H1 (cell line): ENCODE measurements at regions not wholly inside any gene's neighbourhood (a gene's known extent, or its start where the extent isn't known, plus 50 kb on each side); places are given as distances from the start of the nearest gene placed in this dataset.

Source experiments
- CTCF ChIA-PET: fragments of 300-600 bp; sonication (Branson Sonifier 250); formaldehyde crosslinking; loops from one replicate; lab custom pipeline; 2021; ENCODE audit not compliant: partially characterized antibody; lab: Charles Lee
- POLR2A ChIA-PET: fragments of 300-600 bp; sonication (Branson Sonifier 250); formaldehyde crosslinking; loops from one replicate; lab custom pipeline; 2021; ENCODE audit warnings: inconsistent platforms; ENCODE audit not compliant: partially characterized antibody; lab: Charles Lee
- DNase-seq, 2 experiments: peaks; one replicate each; pipeline versions ENCODE4 v3.0.0 to v3.0.0-alpha.2; 2010 to 2022; ENCODE audit warnings: low spot score in 2 of 2, low read depth in 1 of 2, mixed read lengths in 1 of 2
- FAIRE-seq: peaks from 2 replicates; lab custom pipeline; 2011; peaks lifted over from hg19 to GRCh38; lab: Jason Lieb, UNC
- H2AFZ ChIP-seq: 2 replicates; pipeline ENCODE4 v1.8.1; 2012; ENCODE audit warnings: low read length, inconsistent platforms
- H2AK5ac ChIP-seq: 2 replicates; pipeline ENCODE4 v1.6.1; 2013; ENCODE audit warnings: low read depth, low read length
- H2BK120ac ChIP-seq: replicated peaks from 2 replicates; pipeline ENCODE3; 2013; ENCODE audit warnings: low read depth, low read length, inconsistent platforms
- H2BK12ac ChIP-seq: 2 replicates; pipeline ENCODE4 v1.6.1; 2013; ENCODE audit warnings: low read depth, low read length
- H2BK15ac ChIP-seq: 2 replicates; pipeline ENCODE4 v1.6.1; 2013; ENCODE audit warnings: low read length
- H2BK20ac ChIP-seq: 2 replicates; pipeline ENCODE4 v1.6.1; 2013; ENCODE audit warnings: low read length
- H2BK5ac ChIP-seq: 2 replicates; pipeline ENCODE4 v1.6.1; 2013; ENCODE audit warnings: low read depth, low read length
- H3K14ac ChIP-seq: 2 replicates; pipeline ENCODE4 v1.6.1; 2013; ENCODE audit warnings: inconsistent platforms; ENCODE audit not compliant: insufficient read length
- H3K18ac ChIP-seq: 2 replicates; pipeline ENCODE4 v1.6.1; 2013; ENCODE audit warnings: low read length; ENCODE audit errors: extremely low read depth
- H3K23ac ChIP-seq: 2 replicates; pipeline ENCODE4 v1.6.1; 2013; ENCODE audit warnings: inconsistent platforms; ENCODE audit not compliant: insufficient read length
- H3K23me2 ChIP-seq: 2 replicates; pipeline ENCODE4 v1.6.1; 2013; ENCODE audit warnings: low read depth, low read length
- H3K27ac ChIP-seq: 2 replicates; pipeline ENCODE4 v1.6.1; 2011; ENCODE audit warnings: low read depth, low read length, inconsistent platforms
- H3K27me3 ChIP-seq, 4 experiments: replicated peaks in 1 of 4; 1 replicate in 1 of 4; 2 replicates in 3 of 4; pipeline versions ENCODE4 v1.6.1 to v1.8.1; 2011 to 2013; ENCODE audit warnings: low read length in 3 of 4, mild to moderate bottlenecking in 3 of 4, inconsistent platforms in 2 of 4, mixed read lengths in 2 of 4, moderate library complexity in 1 of 4; ENCODE audit not compliant: control insufficient read depth in 3 of 4, insufficient read depth in 3 of 4; ENCODE audit errors: extremely low read depth in 1 of 4
- H3K36me3 ChIP-seq, 4 experiments: 2 replicates each; pipeline versions ENCODE4 v1.6.1 to v1.8.1; 2011 to 2013; ENCODE audit warnings: mild to moderate bottlenecking in 4 of 4, low read length in 3 of 4, moderate library complexity in 2 of 4, control low read depth in 1 of 4, inconsistent platforms in 1 of 4; ENCODE audit not compliant: insufficient read depth in 4 of 4, control insufficient read depth in 2 of 4
- H3K4ac ChIP-seq: replicated peaks from 2 replicates; pipeline ENCODE3; 2013; ENCODE audit warnings: low read length, low read depth, mixed read lengths, inconsistent platforms; ENCODE audit not compliant: insufficient read length
- H3K4me1 ChIP-seq, 4 experiments: replicated peaks in 1 of 4; 1 replicate in 1 of 4; 2 replicates in 3 of 4; pipeline versions ENCODE4 v1.6.1 to v1.8.1; 2011 to 2013; ENCODE audit warnings: low read length in 3 of 4, inconsistent platforms in 2 of 4, mixed read lengths in 1 of 4; ENCODE audit not compliant: insufficient read depth in 4 of 4, control insufficient read depth in 3 of 4
- H3K4me2 ChIP-seq, 2 experiments: 2 replicates each; pipeline versions ENCODE4 v1.6.1 to v1.8.1; 2011 to 2013; ENCODE audit warnings: low read depth in 2 of 2, low read length in 2 of 2, control low read depth in 1 of 2, inconsistent platforms in 1 of 2, mild to moderate bottlenecking in 1 of 2; ENCODE audit not compliant: insufficient read depth in 1 of 2
- H3K4me3 ChIP-seq, 4 experiments: fragments of 200-600, 300-600 bp in 1 of 4; sonication (generic), shearing (Covaris generic), sonication (Bioruptor Twin) in 1 of 4; 2 replicates each; pipeline versions ENCODE4 v1.5.1 to v1.8.1; 2011 to 2016; ENCODE audit warnings: low read length in 4 of 4, low read depth in 3 of 4, control low read depth in 2 of 4, inconsistent platforms in 2 of 4, mild to moderate bottlenecking in 2 of 4, mixed read lengths in 1 of 4, moderate library complexity in 1 of 4; ENCODE audit not compliant: insufficient read depth in 2 of 4; ENCODE audit errors: extremely low read depth in 1 of 4
- H3K56ac ChIP-seq: replicated peaks from 2 replicates; pipeline ENCODE3; 2013; ENCODE audit warnings: low read depth, mild to moderate bottlenecking, mixed read lengths, low read length, inconsistent platforms; ENCODE audit not compliant: insufficient read length
- H3K79me1 ChIP-seq: 2 replicates; pipeline ENCODE4 v1.6.1; 2013; ENCODE audit warnings: low read depth, low read length, control low read depth
- H3K79me2 ChIP-seq, 2 experiments: 2 replicates each; pipeline versions ENCODE4 v1.6.1 to v1.8.1; 2012 to 2013; ENCODE audit warnings: low read length in 2 of 2, mild to moderate bottlenecking in 2 of 2, inconsistent platforms in 1 of 2; ENCODE audit not compliant: insufficient read depth in 2 of 2, control insufficient read depth in 1 of 2
- H3K9ac ChIP-seq, 4 experiments: replicated peaks in 1 of 4; 1 replicate in 1 of 4; 2 replicates in 3 of 4; pipeline versions ENCODE4 v1.6.1 to v1.8.1; 2011 to 2013; ENCODE audit warnings: low read depth in 3 of 4, low read length in 3 of 4, control low read depth in 2 of 4, mild to moderate bottlenecking in 2 of 4, moderate library complexity in 2 of 4, inconsistent platforms in 1 of 4; ENCODE audit errors: extremely low read depth in 1 of 4
- H3K9me3 ChIP-seq, 2 experiments: 2 replicates each; pipeline versions ENCODE4 v1.6.1 to v1.8.1; 2012 to 2013; ENCODE audit warnings: mild to moderate bottlenecking in 2 of 2, moderate library complexity in 2 of 2, control low read depth in 1 of 2, inconsistent platforms in 1 of 2, low read depth in 1 of 2, low read length in 1 of 2, mixed read lengths in 1 of 2; ENCODE audit not compliant: insufficient read depth in 2 of 2
- H4K20me1 ChIP-seq, 2 experiments: replicated peaks in 1 of 2; 2 replicates each; pipeline versions ENCODE3 to v1.8.1; 2011 to 2013; ENCODE audit warnings: inconsistent platforms in 2 of 2, low read length in 2 of 2, mild to moderate bottlenecking in 1 of 2; ENCODE audit not compliant: insufficient read depth in 2 of 2, control insufficient read depth in 1 of 2
- H4K5ac ChIP-seq: 2 replicates; pipeline ENCODE4 v1.6.1; 2013; ENCODE audit warnings: low read length, low read depth, mixed read lengths, inconsistent platforms; ENCODE audit not compliant: insufficient read length
- H4K8ac ChIP-seq: 2 replicates; pipeline ENCODE4 v1.8.0; 2013; ENCODE audit warnings: mild to moderate bottlenecking, moderate library complexity, low read length, inconsistent platforms; ENCODE audit not compliant: insufficient read depth; ENCODE audit errors: extremely low read depth
- H4K91ac ChIP-seq: replicated peaks from 2 replicates; pipeline ENCODE3; 2013; ENCODE audit warnings: low read length, mixed read lengths, inconsistent platforms; ENCODE audit not compliant: insufficient read length
- ASH2L ChIP-seq: fragments of 200-600, 300-600 bp; sonication (generic); IDR thresholded peaks from one replicate; pipeline ENCODE4 v1.7.1; 2017; ENCODE audit warnings: low read length
- EP300 ChIP-seq, 2 experiments: IDR thresholded peaks; 1 replicate in 1 of 2; 2 replicates in 1 of 2; pipeline ENCODE4 v1.6.1; 2011 to 2012; ENCODE audit warnings: low read depth in 2 of 2, low read length in 2 of 2, mild to moderate bottlenecking in 2 of 2, borderline replicate concordance in 1 of 2, inconsistent platforms in 1 of 2, moderate library complexity in 1 of 2
- HDAC2 ChIP-seq, 2 experiments: fragments of 300-600 bp in 1 of 2; sonication (generic) in 1 of 2; IDR thresholded peaks; 2 replicates each; pipeline ENCODE4 v1.6.1; 2011 to 2012; ENCODE audit warnings: low read depth in 2 of 2, low read length in 2 of 2, mild to moderate bottlenecking in 2 of 2, moderate library complexity in 2 of 2, borderline replicate concordance in 1 of 2, inconsistent platforms in 1 of 2
- KDM4A ChIP-seq: IDR thresholded peaks from one replicate; pipeline ENCODE4 v1.7.1; 2012; ENCODE audit warnings: low read depth, mild to moderate bottlenecking, moderate library complexity, low read length, inconsistent platforms; ENCODE audit not compliant: severe bottlenecking
- POLR2AphosphoS5 ChIP-seq: IDR thresholded peaks from 2 replicates; pipeline ENCODE4 v1.6.1; 2011; ENCODE audit warnings: low read depth, low read length
- RFX5 ChIP-seq: IDR thresholded peaks from 2 replicates; pipeline ENCODE4 v1.6.1; 2011; ENCODE audit warnings: low read depth, low read length, improper control_type of control experiment, borderline replicate concordance
- RXRA ChIP-seq: IDR thresholded peaks from 2 replicates; pipeline ENCODE4 v1.6.1; 2011; ENCODE audit warnings: low read depth, mild to moderate bottlenecking, low read length, moderate library complexity; ENCODE audit not compliant: insufficient read depth
- WGBS, 2 experiments: shearing (Covaris generic) in 1 of 2; methylation state at CpG; one replicate each; pipeline versions ENCODE4 v1.1.6 to v1.1.7; 2013 to 2015; ENCODE audit warnings: low lambda C conversion rate in 2 of 2, mixed read lengths in 2 of 2, inconsistent platforms in 1 of 2, low coverage in 1 of 2, missing lambda C conversion rate in 1 of 2; ENCODE audit not compliant: insufficient replicate concordance in 2 of 2, insufficient coverage in 1 of 2, insufficient read length in 1 of 2; ENCODE audit errors: extremely low coverage in 1 of 2, missing lambda C conversion rate in 1 of 2; 5-methylcytosine and 5-hydroxymethylcytosine counted together
- TF ChIP-seq, protein P1 (sequence below): IDR thresholded peaks from 2 replicates; pipeline ENCODE4 v1.6.1; 2012; ENCODE audit warnings: low read length, inconsistent platforms
- TF ChIP-seq, protein P2 (sequence below): IDR thresholded peaks from 2 replicates; pipeline ENCODE4 v1.6.1; 2011; ENCODE audit warnings: low read length, improper control_type of control experiment

- Histone ChIP-seq H3K27me3 (no peaks in the 10 kb centered on the region), H2AFZ (no peak overlapping the region), H3K79me2 (no peaks in the 10 kb centered on the region), H3K79me1 (no peaks in the 10 kb centered on the region), H3K23ac (no peak overlapping the region), H2BK5ac (no peak overlapping the region), H3K4ac (no peak overlapping the region), H3K23me2 (no peaks in the 10 kb centered on the region), H3K36me3 (no peaks in the 10 kb centered on the region), H3K4me3 (no peak overlapping the region), H4K8ac (no peak overlapping the region), H4K20me1 (no peaks in the 10 kb centered on the region), H2BK12ac (no peak overlapping the region), H3K9me3 (no peaks in the 10 kb centered on the region), H3K56ac (no peak overlapping the region), H3K4me2 (no peak overlapping the region), H3K9ac (no peak overlapping the region), H3K18ac (no peak overlapping the region), H3K4me1 (no peaks in the 10 kb centered on the region), H2BK120ac (no peak overlapping the region), H4K91ac (no peak overlapping the region), H3K27ac (no peak overlapping the region), H2AK5ac (no peak overlapping the region), H2BK20ac (no peak overlapping the region), H3K14ac (no peak overlapping the region), H4K5ac (no peak overlapping the region), H2BK15ac (no peak overlapping the region)
- ChIA-PET CTCF (interaction anchor here (1.0 kb wide), 1 partner anchor 8 kb away, joined by 3 read pairs; no protein-coding TSS in a partner anchor), POLR2A (no interaction called here)
- DNase-seq, result no peak
- no peak for TF ChIP-seq KDM4A
- TF ChIP-seq ASH2L, result no peak
- TF ChIP-seq EP300 (IDR thresholded peaks at IDR 0.05; ENCODE audit: borderline replicate concordance in 1 of 2, low read depth in 2 of 2, low read length in 2 of 2), result no peak
- no peak for TF ChIP-seq RFX5
- TF ChIP-seq RXRA, result no peak
- TF ChIP-seq, protein P1, sequence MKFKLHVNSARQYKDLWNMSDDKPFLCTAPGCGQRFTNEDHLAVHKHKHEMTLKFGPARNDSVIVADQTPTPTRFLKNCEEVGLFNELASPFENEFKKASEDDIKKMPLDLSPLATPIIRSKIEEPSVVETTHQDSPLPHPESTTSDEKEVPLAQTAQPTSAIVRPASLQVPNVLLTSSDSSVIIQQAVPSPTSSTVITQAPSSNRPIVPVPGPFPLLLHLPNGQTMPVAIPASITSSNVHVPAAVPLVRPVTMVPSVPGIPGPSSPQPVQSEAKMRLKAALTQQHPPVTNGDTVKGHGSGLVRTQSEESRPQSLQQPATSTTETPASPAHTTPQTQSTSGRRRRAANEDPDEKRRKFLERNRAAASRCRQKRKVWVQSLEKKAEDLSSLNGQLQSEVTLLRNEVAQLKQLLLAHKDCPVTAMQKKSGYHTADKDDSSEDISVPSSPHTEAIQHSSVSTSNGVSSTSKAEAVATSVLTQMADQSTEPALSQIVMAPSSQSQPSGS, result no peak
- TF ChIP-seq POLR2AphosphoS5, result no peak
- TF ChIP-seq, protein P2, sequence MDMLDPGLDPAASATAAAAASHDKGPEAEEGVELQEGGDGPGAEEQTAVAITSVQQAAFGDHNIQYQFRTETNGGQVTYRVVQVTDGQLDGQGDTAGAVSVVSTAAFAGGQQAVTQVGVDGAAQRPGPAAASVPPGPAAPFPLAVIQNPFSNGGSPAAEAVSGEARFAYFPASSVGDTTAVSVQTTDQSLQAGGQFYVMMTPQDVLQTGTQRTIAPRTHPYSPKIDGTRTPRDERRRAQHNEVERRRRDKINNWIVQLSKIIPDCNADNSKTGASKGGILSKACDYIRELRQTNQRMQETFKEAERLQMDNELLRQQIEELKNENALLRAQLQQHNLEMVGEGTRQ, result no peak
- no peak for TF ChIP-seq HDAC2 (IDR thresholded peaks at IDR 0.05; ENCODE audit: borderline replicate concordance in 1 of 2, low read depth in 2 of 2, low read length in 2 of 2)
- FAIRE-seq, result no peak
- WGBS, 2 experiments, result 90% methylated on average over 5 of the region's 5 CpGs; no CpG with 5 or more reads in 1 of the 2 experiments
These were observed 393.2 kb downstream of the BCOR start for GRCh38 chrX:39704590-39704989.
